IPS-15b (cell line): ENCODE measurements at regions not wholly inside any gene's neighbourhood (a gene's known extent, or its start where the extent isn't known, plus 50 kb on each side); places are given as distances from the start of the nearest gene placed in this dataset.

Experiments used
- H3K27me3 ChIP-seq: one replicate; pipeline ENCODE4 v1.6.1; 2013; ENCODE audit warnings: low read length; ENCODE audit not compliant: control insufficient read depth, insufficient read depth
- H3K36me3 ChIP-seq: one replicate; pipeline ENCODE4 v1.6.1; 2013; ENCODE audit warnings: low read length; ENCODE audit not compliant: control insufficient read depth, insufficient read depth
- H3K4me1 ChIP-seq: one replicate; pipeline ENCODE4 v1.6.1; 2013; ENCODE audit warnings: mild to moderate bottlenecking, low read length; ENCODE audit not compliant: control insufficient read depth, insufficient read depth
- H3K4me3 ChIP-seq: one replicate; pipeline ENCODE4 v1.5.1; 2013; ENCODE audit warnings: low read depth, low read length
- H3K9ac ChIP-seq: one replicate; pipeline ENCODE4 v1.6.1; 2013; ENCODE audit warnings: low read depth, mild to moderate bottlenecking, low read length
- H3K9me3 ChIP-seq: one replicate; pipeline ENCODE4 v1.6.1; 2013; ENCODE audit warnings: mild to moderate bottlenecking, low read length; ENCODE audit not compliant: control insufficient read depth, insufficient read depth

- H3K9me3 ChIP-seq = no peaks in the 10 kb centered on the region
- peaks cover 2% of the 10 kb centered on the region for H3K4me1 ChIP-seq
- H3K36me3 ChIP-seq = no peaks in the 10 kb centered on the region
- H3K9ac ChIP-seq = no peak overlapping the region
- H3K27me3 ChIP-seq = no peaks in the 10 kb centered on the region
- no peak overlapping the region for H3K4me3 ChIP-seq
Observed at GRCh38 chr18:24756385-24756784, 295.9 kb downstream of the HRH4 start.

- no peaks in the 10 kb centered on the region for H3K27me3 ChIP-seq
- H3K9me3 ChIP-seq = no peaks in the 10 kb centered on the region
- no peak overlapping the region for H3K9ac ChIP-seq
- H3K4me3 ChIP-seq = no peak overlapping the region
- H3K36me3 ChIP-seq = no peaks in the 10 kb centered on the region
- H3K4me1 ChIP-seq = peaks cover 2% of the 10 kb centered on the region
Observed at GRCh38 chr18:24757134-24757533, 296.7 kb downstream of the HRH4 start.

GRCh38 chr18:24761765-24762164 lies 301.3 kb downstream of the HRH4 start:
- no peak overlapping the region for H3K9ac ChIP-seq
- no peaks in the 10 kb centered on the region for H3K36me3 ChIP-seq
- H3K4me1 ChIP-seq = no peaks in the 10 kb centered on the region
- H3K27me3 ChIP-seq = no peaks in the 10 kb centered on the region
- H3K9me3 ChIP-seq = no peaks in the 10 kb centered on the region
- no peak overlapping the region for H3K4me3 ChIP-seq

- Histone ChIP-seq H3K27me3 (no peaks in the 10 kb centered on the region), H3K9me3 (no peaks in the 10 kb centered on the region), H3K4me1 (no peaks in the 10 kb centered on the region), H3K4me3 (no peak overlapping the region), H3K36me3 (no peaks in the 10 kb centered on the region), H3K9ac (no peak overlapping the region)
Observed at GRCh38 chr18:24762511-24762910, 302.1 kb downstream of the HRH4 start.

GRCh38 chr18:24763765-24764513 lies 303.5 kb downstream of the HRH4 start:
- Histone ChIP-seq H3K36me3 (no peaks in the 10 kb centered on the region), H3K4me3 (no peak overlapping the region), H3K27me3 (no peaks in the 10 kb centered on the region), H3K4me1 (no peaks in the 10 kb centered on the region), H3K9ac (no peak overlapping the region), H3K9me3 (no peaks in the 10 kb centered on the region)

GRCh38 chr18:24764766-24765165 lies 304.3 kb downstream of the HRH4 start:
- H3K27me3 ChIP-seq = no peaks in the 10 kb centered on the region
- no peak overlapping the region for H3K4me3 ChIP-seq
- H3K36me3 ChIP-seq = no peaks in the 10 kb centered on the region
- no peaks in the 10 kb centered on the region for H3K4me1 ChIP-seq
- H3K9me3 ChIP-seq = no peaks in the 10 kb centered on the region
- no peak overlapping the region for H3K9ac ChIP-seq

- H3K9ac ChIP-seq = no peak overlapping the region
- no peaks in the 10 kb centered on the region for H3K36me3 ChIP-seq
- H3K27me3 ChIP-seq = no peaks in the 10 kb centered on the region
- H3K4me3 ChIP-seq = no peak overlapping the region
- no peaks in the 10 kb centered on the region for H3K9me3 ChIP-seq
- no peaks in the 10 kb centered on the region for H3K4me1 ChIP-seq
Observed at GRCh38 chr18:24766376-24766775, 305.9 kb downstream of the HRH4 start.

GRCh38 chr18:24770311-24771024 lies 310.0 kb downstream of the HRH4 start:
- H3K9ac ChIP-seq = no peak overlapping the region
- H3K4me3 ChIP-seq = no peak overlapping the region
- H3K4me1 ChIP-seq = no peaks in the 10 kb centered on the region
- no peaks in the 10 kb centered on the region for H3K27me3 ChIP-seq
- no peaks in the 10 kb centered on the region for H3K9me3 ChIP-seq
- H3K36me3 ChIP-seq = no peaks in the 10 kb centered on the region

GRCh38 chr18:24771300-24771699 lies 310.9 kb downstream of the HRH4 start:
- Histone ChIP-seq H3K4me3 (no peak overlapping the region), H3K4me1 (no peaks in the 10 kb centered on the region), H3K27me3 (no peaks in the 10 kb centered on the region), H3K9me3 (no peaks in the 10 kb centered on the region), H3K36me3 (no peaks in the 10 kb centered on the region), H3K9ac (no peak overlapping the region)

- no peaks in the 10 kb centered on the region for H3K27me3 ChIP-seq
- H3K4me1 ChIP-seq = no peaks in the 10 kb centered on the region
- peaks cover 2% of the 10 kb centered on the region for H3K9me3 ChIP-seq
- no peak overlapping the region for H3K4me3 ChIP-seq
- no peak overlapping the region for H3K9ac ChIP-seq
- H3K36me3 ChIP-seq = no peaks in the 10 kb centered on the region
Observed at GRCh38 chr18:24773101-24773500, 312.7 kb downstream of the HRH4 start.

GRCh38 chr18:24776019-24776418 lies 315.6 kb downstream of the HRH4 start:
- Histone ChIP-seq H3K36me3 (no peaks in the 10 kb centered on the region), H3K27me3 (no peaks in the 10 kb centered on the region), H3K4me3 (no peak overlapping the region), H3K9me3 (peaks cover 2% of the 10 kb centered on the region), H3K4me1 (peaks cover 4% of the 10 kb centered on the region), H3K9ac (no peak overlapping the region)

GRCh38 chr18:24778810-24779418 lies 318.5 kb downstream of the HRH4 start:
- Histone ChIP-seq H3K4me1 (peaks cover 4% of the 10 kb centered on the region), H3K9ac (no peak overlapping the region), H3K4me3 (no peak overlapping the region), H3K27me3 (no peaks in the 10 kb centered on the region), H3K9me3 (peaks cover 2% of the 10 kb centered on the region), H3K36me3 (no peaks in the 10 kb centered on the region)
